T-helper 1 cell treated with Interleukin-12 subunit alpha and Interleukin-12 subunit beta and Interleukin-4 antibody, amounts not matched to agents 30 ng/mL and 1 ng/mL, for 36 hours (primary cell): ENCODE measurements at regions not wholly inside any gene's neighbourhood (a gene's known extent, or its start where the extent isn't known, plus 50 kb on each side); places are given as distances from the start of the nearest gene placed in this dataset.
"Not testable (repeated sequence)": the region's sequence is repeated elsewhere in the genome, so short reads cannot be mapped to it uniquely, and the experiment has no call there.

Source experiments
- intact Hi-C: fragments of 100-400 bp; cut with micrococcal nuclease; formaldehyde crosslinking; loops from one replicate; pipeline ENCODE4 v1.15.1; 2024

DNA sequence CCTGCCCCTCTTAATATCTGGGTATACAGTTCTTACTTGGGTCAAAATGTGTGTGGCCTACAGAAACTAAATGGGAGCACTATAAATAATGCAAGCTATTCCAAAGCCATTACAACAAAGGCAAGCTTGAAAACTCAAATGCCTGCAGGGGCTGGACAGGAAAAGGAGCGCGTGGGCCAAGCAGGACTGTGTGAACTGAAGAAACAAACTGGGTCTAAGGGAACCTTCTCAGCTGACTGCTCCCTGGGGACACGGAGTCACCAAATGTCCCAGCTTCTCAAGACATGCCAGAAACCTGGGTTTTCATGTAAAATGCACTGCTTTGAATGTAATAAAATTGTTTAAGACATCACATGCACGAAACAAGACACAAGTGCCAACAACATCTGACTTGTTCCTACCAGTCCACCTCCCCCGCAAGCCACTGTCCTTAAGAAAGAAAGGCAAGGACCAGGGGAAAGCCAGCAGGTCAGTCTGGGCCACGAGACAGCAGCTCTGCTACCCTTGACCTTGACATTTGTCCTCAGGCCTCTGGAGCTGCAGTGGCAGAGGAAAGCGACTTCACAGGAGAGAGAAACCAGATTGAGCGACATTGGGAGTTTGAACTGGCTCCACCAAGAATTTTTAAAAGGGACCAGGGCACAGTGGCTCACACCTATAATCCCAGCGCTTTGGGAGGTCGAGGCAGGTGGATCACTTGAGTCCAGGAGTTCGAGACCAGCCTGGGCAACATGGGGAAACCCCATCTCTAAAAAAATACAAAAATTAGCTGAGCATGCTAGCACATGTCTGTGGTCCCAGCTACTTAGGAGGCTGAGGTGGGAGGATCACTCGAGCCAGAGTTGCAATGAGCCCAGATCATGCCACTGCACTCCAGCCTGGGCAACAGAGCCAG lies 89.7 kb upstream of the SH3BP4 start:
- intact Hi-C loops: no loop called here

DNA sequence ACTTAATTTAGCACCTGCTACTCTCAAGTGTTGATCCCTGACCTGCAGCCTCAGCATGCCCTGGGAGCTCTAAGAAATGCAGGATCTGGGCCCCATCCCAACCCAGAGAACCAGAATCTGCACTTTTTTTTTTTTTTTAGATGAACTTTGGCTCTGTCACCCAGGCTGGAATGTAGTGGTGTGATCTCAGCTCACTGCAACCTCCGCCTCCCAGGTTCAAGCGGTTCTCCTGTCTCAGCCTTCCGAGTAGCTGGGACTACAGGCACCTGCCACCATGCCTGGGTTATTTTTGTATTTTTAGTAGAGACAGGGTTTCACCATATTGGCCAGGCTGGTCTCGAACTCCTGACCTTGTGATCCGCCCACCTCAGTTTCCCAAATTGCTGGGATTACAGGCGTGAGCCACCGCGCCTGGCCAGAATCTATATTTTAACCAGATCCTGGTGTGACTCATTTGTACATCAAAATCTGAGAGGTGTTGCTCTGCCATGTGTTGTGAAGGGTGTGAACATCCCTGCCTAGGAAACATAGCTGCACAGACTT lies 92.4 kb upstream of the SH3BP4 start:
- intact Hi-C loops: not testable (repeated sequence)

DNA sequence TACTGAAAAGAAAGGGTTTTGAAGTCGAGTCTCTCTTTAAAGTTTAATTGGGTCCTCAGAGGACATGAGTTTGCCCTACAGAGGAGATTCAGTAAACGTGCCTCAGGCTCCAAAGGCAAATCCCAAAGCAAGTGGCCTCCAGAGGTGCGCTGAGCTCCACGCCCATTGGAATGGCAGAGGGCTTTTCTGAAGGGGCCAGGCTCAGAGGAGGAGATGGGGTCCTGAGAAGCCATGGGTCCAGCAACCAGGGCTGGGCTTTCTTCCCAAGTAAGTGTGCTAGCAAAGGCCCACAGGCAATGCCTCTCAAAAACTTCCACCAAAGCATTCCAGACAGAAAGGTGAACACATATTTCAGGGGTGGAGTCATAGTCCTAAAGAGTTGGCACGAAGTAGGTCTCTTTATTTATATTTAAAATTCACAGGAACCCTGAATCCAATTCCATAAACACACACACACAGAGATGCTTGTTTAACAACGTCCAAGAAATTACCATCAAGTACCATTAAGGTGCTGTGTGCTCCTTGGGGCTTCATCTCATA lies 93.0 kb upstream of the SH3BP4 start:
- intact Hi-C loops: no loop called here

DNA sequence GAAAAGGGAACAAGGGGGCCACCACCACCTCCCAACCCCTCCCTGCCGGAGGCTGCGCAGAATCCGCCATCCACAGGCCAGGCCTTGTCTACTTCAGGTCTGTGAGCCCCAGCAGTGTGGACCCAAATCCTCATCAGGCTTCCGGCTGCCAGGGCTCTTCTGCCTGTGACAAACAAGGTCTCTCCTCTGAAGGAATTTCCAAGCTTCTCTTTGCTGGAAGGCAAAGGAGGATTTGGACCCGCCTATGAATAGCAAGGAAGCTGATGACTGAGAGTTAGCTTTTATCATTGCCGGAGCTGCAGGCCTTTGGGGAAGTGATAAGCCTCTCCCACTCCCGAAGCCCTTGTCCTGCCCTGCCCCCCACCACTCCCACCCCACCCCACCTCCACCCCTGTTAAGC lies 93.7 kb upstream of the SH3BP4 start:
- intact Hi-C loops: no loop called here

DNA sequence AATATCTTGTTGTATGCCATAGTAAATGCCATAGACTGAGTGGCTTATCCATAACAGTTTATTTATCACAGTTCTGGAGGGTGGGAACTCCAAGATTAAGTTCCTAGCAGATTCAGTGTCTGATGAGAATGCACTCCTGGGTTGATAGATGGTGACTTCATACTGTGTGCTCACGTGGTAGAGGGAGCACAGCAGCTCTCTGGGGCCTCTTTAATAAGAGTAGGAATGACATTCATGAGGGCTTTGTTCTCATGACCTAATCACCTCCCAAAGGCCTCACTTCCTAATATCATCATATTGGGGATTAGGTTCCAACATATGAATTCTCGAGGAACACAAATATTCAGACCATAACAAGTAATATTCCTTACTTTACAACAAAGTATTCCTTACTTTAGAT lies 98.1 kb upstream of the SH3BP4 start:
- intact Hi-C loops: no loop called here

DNA sequence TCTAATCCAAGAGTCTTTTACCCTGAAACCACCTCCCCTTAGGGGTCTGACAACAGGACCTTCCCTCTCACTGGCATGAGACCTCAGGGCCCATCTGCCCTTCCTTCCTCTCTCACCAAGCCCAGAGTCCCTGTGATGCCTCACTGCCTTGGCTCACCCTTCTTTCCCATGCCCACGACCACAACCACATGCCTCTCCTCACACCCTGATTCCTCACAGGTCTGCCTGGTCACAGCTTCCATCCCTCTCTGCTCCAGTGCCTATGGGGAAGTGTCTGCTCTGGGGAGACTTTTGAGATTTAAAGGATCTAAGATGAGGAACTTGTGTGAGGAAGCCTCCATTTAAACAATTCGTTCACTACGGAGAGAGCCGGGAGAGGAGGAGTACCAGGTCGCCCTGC lies 98.9 kb upstream of the SH3BP4 start:
- intact Hi-C loops: no loop called here

DNA sequence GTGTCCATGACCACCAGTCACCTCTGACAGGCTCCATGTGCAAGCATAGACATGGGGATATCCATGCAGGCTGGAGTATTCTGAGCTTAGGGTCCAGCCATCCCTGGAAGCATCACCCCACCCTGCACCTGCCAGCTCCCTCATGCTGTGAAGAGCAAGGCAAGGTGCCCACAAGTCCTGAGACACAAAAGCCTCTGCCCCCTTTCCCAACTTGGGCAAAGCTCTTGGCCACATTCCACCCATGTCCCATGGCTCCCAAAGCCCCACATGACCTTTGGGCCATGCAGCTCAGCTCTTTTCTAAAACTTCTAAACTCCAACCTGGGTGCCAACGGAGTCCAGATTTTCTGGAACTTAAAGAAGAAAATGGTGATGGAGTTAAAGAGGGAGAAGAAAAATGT lies 99.8 kb upstream of the SH3BP4 start:
- intact Hi-C loops: no loop called here

DNA sequence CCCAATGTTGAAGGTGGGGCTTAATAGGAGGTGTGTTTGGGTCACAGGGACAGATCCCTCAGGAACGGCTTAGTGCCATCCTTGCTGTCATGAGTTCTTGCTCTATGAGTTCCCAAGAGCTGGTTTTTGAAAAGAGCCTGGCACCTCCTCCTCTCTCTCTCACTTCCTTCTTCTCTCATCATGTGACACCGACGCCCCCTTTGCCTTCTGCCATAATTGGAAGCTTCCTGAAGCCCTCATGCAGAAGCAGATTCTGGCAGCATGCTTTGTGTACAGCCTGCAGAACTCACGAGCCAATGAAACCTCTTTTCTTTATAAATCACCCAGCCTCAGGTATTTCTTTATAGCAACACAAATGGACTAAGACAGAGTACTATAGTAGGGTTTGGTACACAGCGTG lies 100.4 kb upstream of the SH3BP4 start:
- intact Hi-C loops: no loop called here

DNA sequence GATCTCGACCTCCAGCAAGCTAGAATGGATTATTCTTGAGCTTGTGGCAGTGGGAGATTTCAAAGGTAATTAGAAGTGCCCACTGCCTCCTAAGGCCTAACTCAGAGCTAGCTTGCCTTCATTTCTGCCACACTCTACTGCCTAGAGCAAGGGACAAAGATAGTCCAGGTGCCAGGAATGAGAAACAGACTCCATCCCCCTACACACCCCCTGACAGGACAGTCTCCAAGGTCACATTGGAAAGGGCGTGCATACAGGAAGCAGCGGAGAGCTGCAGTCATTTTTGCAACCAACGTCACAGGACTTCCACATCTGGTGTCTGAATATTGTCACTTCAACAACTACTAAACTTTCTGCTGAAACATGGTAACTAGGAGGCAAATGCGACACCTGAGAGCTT lies 101.0 kb upstream of the SH3BP4 start:
- intact Hi-C loops: no loop called here

DNA sequence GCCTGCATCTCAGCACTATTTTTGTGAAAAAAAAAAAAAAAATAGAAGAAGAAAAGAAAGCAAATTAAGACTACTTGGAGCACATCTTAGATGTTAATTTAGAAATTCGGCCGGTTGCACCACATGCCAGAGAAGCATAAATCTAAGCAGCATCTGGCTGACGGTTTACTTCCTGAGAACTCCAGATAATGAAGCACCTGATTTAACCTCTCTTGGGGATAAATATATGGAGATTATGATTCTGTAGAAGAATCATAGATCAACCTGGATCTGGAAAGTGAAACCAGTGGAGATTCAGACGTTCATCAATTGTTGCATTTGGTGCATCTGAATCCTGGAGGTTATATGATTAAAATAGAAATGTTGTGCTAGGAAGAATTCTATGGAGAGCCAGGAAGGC lies 102.1 kb upstream of the SH3BP4 start:
- intact Hi-C loops: no loop called here

DNA sequence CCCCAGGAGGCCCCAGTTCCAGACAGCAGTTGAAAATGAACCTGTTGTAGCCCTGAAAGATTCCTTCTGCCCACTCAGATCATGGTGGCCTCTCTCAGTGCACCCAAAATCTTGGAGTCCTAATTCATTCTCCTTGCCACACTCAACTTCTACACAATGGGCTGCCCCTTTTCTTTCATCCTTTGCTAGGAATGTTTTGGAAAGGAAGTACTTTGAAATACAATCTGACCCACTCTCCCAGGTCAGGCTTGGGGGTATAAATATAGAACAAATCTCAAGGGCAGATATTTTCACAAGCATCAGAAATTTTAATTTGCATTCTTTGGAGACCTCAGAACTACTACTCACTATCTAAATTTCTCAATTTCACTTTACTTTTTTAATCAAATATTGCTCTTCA lies 103.2 kb upstream of the SH3BP4 start:
- intact Hi-C loops: no loop called here

DNA sequence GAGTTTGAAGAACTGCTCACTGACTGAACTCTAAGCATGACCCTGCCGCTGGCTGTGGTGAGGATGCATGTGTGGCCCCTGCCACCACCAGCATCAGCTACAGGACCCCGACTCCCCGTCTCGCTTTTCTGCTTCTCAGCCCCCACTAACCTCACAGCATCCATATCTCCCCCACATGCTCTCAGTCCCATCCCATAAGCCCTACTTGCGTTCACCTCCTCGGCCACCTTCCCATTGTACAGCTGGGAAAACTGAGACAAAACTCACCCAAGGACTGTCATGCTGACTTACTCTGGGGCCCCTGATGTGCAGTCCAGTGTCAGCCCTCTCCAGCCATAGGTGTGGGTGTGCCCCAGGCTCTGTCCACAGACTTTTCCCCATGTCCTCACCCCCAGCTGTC lies 104.2 kb upstream of the SH3BP4 start:
- intact Hi-C loops: no loop called here

DNA sequence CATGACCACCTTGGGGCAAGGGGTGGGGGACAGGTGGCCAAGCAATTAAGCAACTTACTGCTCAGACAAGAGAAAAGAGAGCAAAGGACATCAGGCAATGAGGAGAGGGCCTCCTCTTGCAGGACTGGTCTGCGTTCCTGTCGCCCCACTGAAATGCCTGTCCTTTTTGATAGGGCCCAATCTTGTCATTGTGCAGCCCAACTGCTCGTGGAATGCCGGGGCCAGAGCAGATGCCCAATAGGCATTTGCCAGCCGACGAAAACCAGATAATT lies 104.5 kb upstream of the SH3BP4 start:
- intact Hi-C loops: no loop called here

DNA sequence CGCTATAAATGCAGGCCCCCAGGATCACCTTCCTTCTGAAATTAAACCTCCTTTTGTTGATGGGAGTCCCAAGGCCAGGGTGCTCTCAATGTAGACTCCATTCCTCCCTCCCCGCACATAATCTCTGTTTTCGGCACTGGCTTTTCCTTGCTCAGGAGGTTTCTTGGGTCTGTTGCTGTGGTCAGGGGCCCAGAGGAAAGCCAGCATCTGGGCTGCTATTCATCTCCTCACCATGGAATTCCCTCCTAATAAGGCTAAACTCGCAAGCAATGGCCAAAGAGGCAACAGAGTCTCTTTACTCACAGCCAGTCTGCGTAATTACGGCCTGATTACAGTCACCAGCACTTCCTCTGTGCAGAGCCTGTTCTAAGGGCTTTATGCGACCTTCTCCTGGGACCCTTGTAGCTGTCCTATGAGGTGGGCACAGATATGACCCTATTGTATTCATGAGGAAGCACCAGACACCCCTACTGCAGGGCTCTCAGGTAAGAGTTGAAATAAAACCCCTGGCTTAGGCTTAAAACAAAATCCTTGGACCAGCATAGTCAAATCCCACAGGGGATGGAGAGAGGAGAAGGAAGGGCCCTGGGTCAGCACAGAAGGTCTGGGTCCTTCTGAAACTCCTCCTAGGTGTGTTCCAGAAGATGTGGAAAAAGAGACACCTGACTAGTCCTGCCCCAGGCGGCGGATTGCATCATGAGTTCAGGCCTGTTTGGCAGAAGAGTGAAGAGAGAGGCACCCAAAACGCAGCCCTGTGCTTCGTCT lies 105.0 kb upstream of the SH3BP4 start:
- intact Hi-C loops: no loop called here

DNA sequence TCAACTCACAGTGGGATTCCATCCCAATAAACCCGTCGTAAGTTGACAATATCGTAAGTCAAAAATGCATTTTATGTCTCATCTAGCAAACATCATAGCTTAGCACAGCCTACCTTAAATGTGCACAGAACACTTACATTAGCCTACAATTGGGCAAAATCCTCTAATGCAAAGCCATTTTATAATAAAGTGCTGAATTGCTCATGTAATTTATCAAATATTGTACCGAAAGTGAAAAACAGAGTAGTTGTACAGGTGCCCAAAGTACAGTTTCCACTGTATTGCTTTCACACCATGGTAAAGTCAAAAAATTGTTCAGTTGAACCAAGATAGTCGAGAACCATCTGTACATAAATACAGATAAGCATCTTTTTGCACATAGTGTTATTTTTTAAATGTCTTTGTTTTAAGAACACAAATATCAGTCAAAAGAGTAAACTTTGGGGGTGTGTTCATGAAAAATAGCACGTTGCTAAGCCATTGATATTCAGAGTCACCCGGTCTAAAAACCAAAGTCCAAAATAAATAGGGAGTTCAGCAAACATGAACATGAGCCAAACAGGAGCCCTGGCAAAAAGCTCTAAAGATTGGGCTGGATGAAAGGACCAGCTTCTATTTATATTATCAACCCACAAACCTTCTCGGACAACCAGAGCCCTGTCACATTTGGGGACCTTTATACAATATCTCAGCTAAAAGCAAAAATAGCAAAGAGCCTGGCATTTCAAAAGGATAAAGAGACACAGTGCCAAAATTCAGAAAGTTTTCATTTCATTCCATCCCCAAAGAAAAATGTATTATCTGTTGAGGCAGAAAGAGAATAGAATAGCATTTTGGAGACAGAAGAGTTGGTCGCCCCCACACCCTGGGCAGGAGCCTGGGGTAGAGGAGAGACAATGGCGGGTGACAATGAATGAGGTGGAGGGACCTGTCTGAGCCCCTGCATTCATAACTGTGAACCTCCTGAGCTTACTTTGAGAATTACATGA lies 105.9 kb upstream of the SH3BP4 start:
- intact Hi-C loops: no loop called here

DNA sequence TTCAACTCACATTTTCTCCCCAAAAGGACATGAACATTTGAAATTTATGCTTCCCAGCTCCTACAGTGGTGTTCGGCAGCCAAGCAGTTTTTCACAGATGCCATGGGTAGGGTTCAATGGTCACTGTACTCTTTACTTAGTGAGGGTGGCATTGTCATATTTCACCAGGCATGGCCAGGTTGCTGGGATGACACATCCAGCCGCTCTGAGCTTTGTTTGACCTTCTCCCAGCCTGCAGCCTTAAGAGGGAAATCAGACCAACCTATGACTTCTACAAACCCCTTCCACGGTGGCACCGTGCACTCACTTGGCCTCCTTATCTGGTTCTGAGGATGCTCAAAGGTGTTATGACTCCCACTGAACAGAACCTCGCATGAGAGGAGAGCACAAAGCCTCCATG lies 108.4 kb upstream of the SH3BP4 start:
- intact Hi-C loops: no loop called here

DNA sequence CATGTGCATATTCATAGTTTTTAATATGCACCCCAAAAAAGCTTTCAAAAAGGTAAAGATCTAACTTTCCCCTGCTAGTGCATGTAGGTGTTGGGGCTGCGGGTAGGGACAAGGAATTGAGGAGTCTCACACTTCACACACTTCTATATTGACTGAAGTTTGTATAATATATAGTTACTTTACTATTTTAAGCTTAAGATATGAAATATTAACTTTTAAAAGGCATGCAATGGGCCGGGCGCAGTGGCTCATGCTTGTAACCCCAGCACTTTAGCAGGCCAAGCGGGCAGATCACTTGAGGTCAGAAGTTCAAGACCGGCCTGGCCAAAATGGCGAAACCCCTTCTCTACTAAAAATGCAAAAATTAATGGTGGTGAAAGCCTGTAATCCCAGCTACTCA lies 109.1 kb upstream of the SH3BP4 start:
- intact Hi-C loops: no loop called here

DNA sequence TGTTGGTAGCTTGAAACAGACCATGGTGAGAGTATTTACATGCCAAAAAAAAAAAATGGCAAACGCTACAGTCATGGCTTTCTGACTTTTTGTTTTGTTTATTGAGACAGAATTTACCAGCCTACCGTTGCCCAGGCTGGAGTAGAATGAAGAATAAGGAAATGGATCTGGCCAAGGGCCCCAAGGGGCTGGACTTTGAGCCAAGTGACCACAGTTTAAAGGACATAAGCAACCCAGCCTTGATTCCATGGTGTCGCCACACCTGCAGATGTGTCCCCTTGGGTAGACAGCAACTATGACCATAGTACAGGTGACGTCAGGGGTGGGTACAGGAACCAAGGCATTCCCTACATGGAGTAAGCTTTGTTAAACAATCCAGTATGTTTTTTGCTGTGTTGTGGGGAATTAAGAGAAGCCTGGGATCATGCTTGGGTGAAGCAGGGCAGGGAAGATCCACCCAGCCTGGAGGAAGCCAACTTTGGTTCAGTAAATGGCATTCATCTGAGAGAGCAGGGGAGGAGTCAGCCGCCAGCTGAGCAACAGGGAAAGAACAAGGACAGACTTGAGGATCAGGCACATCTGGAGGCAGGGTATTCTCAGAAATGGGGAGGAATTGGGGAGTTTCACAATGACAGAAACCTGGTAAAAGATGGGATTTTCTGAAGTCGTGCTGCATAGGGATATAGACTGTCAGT lies 110.3 kb upstream of the SH3BP4 start:
- intact Hi-C loops: no loop called here

DNA sequence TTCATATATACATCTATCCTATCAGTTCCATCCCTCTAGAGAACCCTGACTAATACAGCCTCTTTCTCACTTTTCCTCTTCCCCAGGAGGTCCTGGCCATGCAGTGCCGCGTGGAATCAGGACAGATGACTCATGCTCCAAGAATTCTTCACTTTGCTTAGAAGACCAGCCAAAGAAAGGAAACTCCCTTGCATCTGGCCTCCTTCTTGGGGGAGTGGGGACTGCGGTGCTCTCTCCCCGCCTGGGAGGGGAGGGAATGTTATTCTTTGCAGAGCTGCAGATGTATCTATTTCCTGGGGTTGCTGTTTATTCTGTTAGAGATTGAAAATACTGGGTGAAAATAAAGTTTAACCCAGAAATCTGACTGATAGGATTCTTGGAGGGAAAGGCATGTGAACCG lies 111.5 kb upstream of the SH3BP4 start:
- intact Hi-C loops: no loop called here

DNA sequence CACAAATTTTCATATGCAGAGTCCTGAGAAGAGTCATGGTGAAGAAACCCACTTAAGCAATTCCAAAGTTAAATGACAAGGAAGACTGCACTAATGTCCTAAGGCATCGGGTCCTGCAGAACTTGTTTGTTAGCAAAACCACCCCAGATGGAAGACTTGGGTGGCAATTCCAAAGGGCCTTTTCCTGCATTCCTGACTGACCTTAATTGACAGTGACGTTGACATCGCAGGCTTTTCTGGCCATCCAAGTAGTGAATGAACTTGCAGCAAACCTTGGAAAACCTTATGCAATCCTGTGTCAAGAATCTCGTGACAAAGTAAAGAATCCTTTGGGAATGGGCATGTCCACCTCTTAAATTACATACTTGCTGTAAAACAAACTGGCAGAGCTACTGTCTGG lies 112.5 kb upstream of the SH3BP4 start:
- intact Hi-C loops: no loop called here

DNA sequence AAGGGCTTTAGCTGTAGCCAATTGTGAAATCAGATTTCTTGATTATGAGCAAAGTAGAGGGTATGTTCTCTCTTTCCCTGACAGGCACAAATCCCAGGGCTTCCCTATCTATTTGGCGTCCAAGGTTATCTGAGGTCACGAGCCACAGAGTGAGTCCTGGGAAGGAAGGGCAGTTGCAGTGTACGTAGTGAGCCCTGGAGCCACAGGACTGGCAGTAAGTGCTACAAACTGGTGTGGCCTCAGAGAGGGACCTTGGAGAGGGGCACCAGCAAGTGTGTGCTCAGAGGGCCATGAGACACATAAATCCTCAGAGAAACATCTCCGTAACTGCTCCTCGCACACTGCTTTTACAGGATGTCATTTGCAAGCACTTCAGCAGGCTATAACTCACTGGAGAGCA lies 115.5 kb upstream of the SH3BP4 start:
- intact Hi-C loops: no loop called here
